ENCODE measurements at regions not wholly inside any gene's neighbourhood (a gene's known extent, or its start where the extent isn't known, plus 50 kb on each side); places are given as distances from the start of the nearest gene placed in this dataset.
A peak's percentile ranks its signal among the peaks of the same experiment; 100 is the strongest.

GRCh38 chr12:91397866-91398532 lies 215.4 kb upstream of the DCN start:
- TF ChIP-seq POLR2A (IDR thresholded peaks at IDR 0.05; ENCODE audit: low read depth, low read length), result no peak
- no peak for DNase-seq (ENCODE audit: insufficient read length, low spot score)
- FAIRE-seq, result no peak

GRCh38 chr12:91396293-91396692 lies 213.7 kb upstream of the DCN start:
- no peak for TF ChIP-seq POLR2A (IDR thresholded peaks at IDR 0.05; ENCODE audit: low read depth, low read length)
- DNase-seq (ENCODE audit: insufficient read length, low spot score) (no peak), FAIRE-seq (no peak)

GRCh38 chr12:91395628-91396135 lies 213.1 kb upstream of the DCN start:
- FAIRE-seq (no peak), DNase-seq (ENCODE audit: insufficient read length, low spot score) (no peak)
- TF ChIP-seq POLR2A (IDR thresholded peaks at IDR 0.05; ENCODE audit: low read depth, low read length), result no peak

GRCh38 chr12:91394903-91395302 lies 212.3 kb upstream of the DCN start:
- FAIRE-seq (no peak), DNase-seq (ENCODE audit: insufficient read length, low spot score) (no peak)
- TF ChIP-seq POLR2A (IDR thresholded peaks at IDR 0.05; ENCODE audit: low read depth, low read length), result no peak

GRCh38 chr12:91388573-91388972 lies 206.0 kb upstream of the DCN start:
- TF ChIP-seq POLR2A (IDR thresholded peaks at IDR 0.05; ENCODE audit: low read depth, low read length), result no peak
- no peak for FAIRE-seq
- no peak for DNase-seq (ENCODE audit: insufficient read length, low spot score)

- FAIRE-seq (no peak), DNase-seq (ENCODE audit: insufficient read length, low spot score) (no peak)
- no peak for TF ChIP-seq POLR2A (IDR thresholded peaks at IDR 0.05; ENCODE audit: low read depth, low read length)
Observed at GRCh38 chr12:91387461-91388134, 205.0 kb upstream of the DCN start.

DNA sequence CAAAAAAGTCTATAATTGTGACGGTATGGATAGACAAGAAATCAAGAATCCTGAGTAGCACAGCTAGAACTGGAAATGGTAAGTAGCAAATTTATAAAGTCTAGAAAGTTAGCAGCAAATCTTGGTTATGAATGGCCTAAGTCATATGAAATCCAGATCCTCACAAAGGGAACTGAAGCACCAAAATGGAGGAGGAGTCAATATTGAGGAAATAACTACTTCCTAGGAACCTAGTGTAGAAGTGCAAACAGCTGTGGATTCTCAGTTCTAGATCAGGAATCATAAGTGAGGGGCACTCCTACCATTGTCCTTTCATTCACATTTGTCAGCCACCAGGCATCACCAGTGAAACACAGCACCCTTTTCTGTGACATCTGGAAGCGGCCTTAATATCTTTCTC lies 202.2 kb upstream of the DCN start:
- DNase-seq (ENCODE audit: insufficient read length, low spot score) (no peak), FAIRE-seq (no peak)
- TF ChIP-seq POLR2A (IDR thresholded peaks at IDR 0.05; ENCODE audit: low read depth, low read length), result no peak

GRCh38 chr12:91384366-91384765 lies 201.7 kb upstream of the DCN start:
- DNase-seq (ENCODE audit: insufficient read length, low spot score) (no peak), FAIRE-seq (no peak)
- TF ChIP-seq POLR2A (IDR thresholded peaks at IDR 0.05; ENCODE audit: low read depth, low read length), result no peak

GRCh38 chr12:91383099-91383498 lies 200.5 kb upstream of the DCN start:
- no peak for TF ChIP-seq POLR2A (IDR thresholded peaks at IDR 0.05; ENCODE audit: low read depth, low read length)
- DNase-seq (ENCODE audit: insufficient read length, low spot score) (no peak), FAIRE-seq (no peak)

GRCh38 chr12:91382081-91382543 lies 199.5 kb upstream of the DCN start:
- TF ChIP-seq POLR2A (IDR thresholded peaks at IDR 0.05; ENCODE audit: low read depth, low read length), result no peak
- DNase-seq (ENCODE audit: insufficient read length, low spot score), result peak; percentile 6
- peak; percentile 92 for FAIRE-seq

DNA sequence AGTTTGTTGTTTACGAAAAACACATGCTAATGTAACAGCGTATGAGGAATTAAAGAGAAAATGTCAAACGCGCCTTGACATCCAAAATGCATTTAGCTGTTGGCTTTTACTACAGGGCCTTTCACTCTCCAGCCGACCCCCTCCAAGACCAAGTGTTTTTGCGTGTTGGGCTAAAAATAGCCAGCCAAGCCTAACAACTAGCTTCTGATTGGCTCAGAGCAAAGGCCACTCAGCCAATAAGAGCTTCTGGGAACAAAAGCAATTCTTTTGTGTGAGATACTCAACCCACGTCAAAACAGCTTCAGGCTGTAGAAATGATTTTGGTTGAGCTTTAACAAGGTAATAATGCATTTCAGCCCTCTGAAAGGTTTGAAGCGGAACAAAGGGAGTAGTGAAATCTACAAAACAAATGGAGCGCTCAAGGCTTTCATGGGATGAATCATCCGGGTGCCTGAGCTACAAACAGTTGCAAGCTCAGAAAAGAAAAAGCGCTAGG lies 198.7 kb upstream of the DCN start:
- FAIRE-seq, result peak; percentile 79
- peak; percentile 8 for DNase-seq (ENCODE audit: insufficient read length, low spot score)
- TF ChIP-seq POLR2A (IDR thresholded peaks at IDR 0.05; ENCODE audit: low read depth, low read length), result no peak

DNA sequence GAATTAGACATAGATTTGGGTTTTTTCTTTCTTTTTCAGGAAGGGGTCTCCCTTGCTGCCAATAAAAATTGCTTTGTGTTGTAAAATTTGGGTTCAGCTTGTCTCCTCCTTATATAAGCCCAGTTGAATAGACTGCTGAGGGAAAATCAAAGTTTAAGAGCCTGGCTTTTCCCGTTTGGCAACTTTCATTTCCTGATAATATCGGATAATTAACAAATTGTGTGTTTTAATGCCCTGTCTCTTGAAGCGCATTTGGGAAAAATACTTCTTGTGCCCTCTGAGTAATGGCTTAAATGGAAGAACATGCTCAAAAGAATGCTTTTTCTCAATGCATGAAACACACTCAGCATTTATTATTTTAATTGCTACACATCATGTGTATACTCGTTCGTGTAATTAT lies 198.0 kb upstream of the DCN start:
- DNase-seq (ENCODE audit: insufficient read length, low spot score), result no peak
- no peak for FAIRE-seq
- no peak for TF ChIP-seq POLR2A (IDR thresholded peaks at IDR 0.05; ENCODE audit: low read depth, low read length)

DNA sequence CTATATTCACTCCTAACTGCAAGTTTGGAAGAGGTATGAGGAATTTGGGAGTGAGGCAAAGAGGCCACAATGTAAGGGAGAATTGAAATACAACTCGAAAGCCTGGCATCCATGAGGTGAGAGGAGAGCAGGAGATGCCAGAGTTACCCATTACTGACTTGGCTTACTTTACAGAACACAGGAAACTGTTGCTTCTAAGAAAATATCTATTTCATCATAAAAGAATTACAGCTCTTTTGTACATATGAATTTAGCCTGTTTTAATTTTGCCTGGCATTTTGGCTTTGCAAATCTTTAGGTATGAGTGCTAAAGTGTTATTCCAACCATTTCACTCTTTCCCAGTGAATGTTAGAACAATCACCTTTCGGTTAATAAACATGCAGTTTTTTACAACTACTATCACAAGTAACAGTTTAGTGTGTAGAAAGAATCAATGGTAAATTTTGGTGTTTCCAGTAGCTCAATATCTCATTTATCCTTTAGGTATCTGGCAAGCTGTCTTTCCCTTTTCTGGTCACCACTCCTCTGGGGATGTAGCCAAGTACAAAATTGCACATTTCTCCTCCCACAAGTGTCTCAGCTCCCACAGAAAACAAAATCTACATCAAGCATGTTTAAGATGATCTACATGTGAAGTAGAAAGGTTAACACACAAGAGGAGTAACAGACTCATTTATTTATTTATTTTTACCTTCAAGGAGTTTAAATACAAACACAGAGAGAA lies 196.6 kb upstream of the DCN start:
- no peak for TF ChIP-seq POLR2A (IDR thresholded peaks at IDR 0.05; ENCODE audit: low read depth, low read length)
- FAIRE-seq, result no peak
- no peak for DNase-seq (ENCODE audit: insufficient read length, low spot score)

DNA sequence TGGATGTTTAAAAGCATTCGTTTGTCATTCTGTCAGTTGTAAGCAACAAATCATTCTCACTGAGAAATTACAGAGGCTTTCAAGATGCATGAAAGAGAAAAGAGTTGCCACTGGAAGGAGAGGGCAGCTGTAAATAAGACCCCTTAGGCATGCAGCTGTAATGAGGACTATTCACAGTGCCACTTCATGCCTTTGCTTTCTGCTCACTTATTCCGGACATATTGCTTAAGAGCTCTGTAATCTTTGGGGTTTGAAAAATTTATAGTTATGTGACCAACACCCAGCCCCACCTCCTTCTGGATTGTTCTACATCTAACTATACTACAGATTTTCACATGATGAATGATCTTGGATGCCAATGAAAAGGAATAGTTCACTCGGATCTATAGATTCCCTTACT lies 194.8 kb upstream of the DCN start:
- FAIRE-seq, result no peak
- DNase-seq (ENCODE audit: insufficient read length, low spot score), result no peak
- no peak for TF ChIP-seq POLR2A (IDR thresholded peaks at IDR 0.05; ENCODE audit: low read depth, low read length)

All from H54 (cell line).